ENCODE measurements at regions not wholly inside any gene's neighbourhood (a gene's known extent, or its start where the extent isn't known, plus 50 kb on each side); places are given as distances from the start of the nearest gene placed in this dataset.
"Not testable (repeated sequence)": the region's sequence is repeated elsewhere in the genome, so short reads cannot be mapped to it uniquely, and the experiment has no call there.

GRCh38 chr20:29411458-29411820, 1846.0 kb upstream of the DEFB115 start:
- intact Hi-C loops (cut with micrococcal nuclease), result not testable (repeated sequence)

DNA sequence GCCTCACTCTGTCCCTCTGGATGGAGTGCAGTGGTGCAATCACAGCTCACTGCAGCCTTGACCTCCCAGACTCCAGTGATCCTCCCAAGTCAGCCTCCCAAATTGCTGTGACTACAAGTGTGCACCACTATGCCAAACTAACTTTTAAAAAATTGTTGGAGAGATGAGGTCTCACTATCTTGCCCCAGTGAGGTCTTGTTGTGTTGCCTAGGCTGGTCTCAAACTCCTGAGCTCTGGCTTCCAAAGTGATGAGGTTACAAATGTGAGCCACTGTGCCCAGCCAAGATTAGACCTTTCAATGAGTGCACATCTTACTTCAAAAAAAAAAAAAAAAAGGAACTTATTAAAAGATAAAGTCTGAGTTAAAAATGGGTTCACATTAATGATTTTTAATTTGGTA, 1838.1 kb upstream of the DEFB115 start:
- intact Hi-C loops (cut with micrococcal nuclease), result no loop called here

DNA sequence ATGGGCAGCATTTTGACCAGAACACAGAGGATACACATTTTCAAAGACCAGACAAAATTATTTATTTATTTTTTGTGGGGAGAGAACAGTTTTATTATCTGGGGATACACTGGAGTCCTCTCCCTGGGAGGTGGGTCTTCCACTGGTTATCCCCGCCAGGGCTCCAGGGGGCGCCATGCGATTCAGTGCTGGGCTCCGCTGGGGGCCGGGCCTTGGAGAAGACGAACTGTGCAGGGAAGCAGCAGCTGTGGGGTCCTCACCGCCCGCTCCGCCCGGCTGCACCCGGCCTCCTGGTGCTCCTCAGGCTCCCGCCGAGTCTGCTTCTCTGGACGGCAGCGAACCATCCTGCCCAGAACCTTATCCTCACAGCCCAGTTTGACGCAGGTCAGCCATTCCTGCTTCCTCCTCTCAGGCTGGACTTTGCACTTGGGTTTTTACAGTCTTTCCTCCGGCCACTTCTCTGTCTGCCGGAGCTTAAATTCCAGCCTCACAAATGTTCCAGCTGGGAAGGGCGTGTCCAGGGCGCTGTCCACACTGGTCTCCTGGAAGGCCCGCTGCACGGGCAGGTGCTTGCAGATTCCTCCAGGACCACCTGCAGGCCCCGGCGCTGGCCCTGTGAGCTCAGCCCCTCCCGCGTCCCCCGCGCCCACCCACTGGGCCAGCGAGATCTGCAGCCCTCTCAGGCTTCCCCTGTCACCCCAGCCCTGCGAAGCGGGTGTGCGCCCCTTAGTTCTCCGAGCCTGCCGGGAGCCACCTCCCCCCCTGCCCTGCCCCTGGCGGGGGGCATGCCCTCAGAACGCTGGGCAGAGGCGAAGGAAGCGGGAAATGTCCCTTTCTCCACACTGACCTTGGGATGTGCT, 1830.0 kb upstream of the DEFB115 start:
- intact Hi-C loops (cut with micrococcal nuclease), result no loop called here

DNA sequence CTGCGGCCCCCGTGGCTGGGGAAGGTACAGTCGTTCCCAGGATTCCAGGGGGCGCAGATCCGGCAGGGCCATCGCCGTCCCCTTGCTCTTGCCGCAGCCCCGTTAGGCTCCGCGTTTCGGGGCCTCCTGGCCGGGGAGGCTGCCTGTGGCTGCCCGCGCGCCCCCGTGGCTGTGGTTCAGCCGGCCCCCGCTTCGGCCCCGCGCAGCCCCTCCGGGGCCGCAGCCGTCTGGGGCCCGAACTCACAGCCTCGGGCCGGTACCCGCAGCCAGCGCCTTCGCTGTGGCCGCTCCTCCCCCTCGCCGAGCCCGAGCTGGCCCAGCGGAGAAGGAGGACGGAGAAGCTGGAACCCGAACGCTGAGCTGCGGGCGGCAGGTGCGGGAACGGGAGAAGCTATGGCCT, 1826.9 kb upstream of the DEFB115 start:
- intact Hi-C loops (cut with micrococcal nuclease), result no loop called here

GRCh38 chr20:29440721-29441120, 1816.7 kb upstream of the DEFB115 start:
- intact Hi-C loops (cut with micrococcal nuclease), result not testable (repeated sequence)

DNA sequence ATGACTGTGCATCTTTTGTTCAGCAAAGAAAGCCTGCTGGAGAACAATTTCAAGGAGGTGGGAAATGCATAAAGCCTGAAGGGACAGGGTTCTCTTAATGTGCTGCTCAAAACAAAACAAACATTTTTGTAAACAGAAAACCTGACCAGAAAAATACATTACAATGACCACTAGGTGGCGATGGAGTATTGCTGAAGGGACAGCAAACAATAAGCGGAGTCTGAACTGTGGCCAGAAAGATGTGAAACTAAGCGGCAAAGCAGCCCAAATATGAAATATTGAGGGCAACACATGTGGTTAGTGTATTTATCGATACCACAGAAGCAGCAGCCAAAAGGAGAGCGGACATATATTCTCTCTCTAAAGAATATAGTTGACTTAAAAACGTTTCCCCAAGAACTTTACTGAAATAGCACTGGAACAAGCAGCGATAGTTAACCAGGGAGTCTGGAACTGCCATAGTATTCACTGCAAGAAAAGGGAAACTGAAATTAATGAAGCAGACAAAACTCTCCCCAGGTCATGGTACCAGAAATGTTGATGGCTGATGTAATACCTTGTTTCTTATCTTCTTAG, 1814.2 kb upstream of the DEFB115 start:
- intact Hi-C loops (cut with micrococcal nuclease), result loop anchor here (2.0 kb wide), 1 partner anchor 76 kb away; no protein-coding TSS in a partner anchor

DNA sequence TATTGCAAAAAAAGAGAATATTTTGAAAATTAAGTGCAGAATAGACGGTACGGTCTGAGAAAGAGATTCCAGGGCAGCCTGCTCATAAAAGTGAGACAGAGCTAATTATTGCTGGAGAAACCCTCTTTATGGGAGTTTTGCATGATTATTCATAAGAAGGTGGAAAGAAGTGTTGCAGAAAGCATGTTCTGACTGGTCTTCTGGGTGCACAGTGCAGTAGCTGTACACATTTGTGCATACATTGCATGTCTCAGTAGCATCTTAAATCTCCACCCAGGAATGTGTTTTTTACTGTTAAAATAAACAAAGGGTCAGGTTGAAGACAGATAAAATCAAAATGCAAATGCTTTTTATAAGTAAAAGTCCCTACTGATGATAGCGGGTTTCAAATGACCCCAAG, 1813.6 kb upstream of the DEFB115 start:
- intact Hi-C loops (cut with micrococcal nuclease), result loop anchor here (2.0 kb wide), 1 partner anchor 75 kb away; no protein-coding TSS in a partner anchor

DNA sequence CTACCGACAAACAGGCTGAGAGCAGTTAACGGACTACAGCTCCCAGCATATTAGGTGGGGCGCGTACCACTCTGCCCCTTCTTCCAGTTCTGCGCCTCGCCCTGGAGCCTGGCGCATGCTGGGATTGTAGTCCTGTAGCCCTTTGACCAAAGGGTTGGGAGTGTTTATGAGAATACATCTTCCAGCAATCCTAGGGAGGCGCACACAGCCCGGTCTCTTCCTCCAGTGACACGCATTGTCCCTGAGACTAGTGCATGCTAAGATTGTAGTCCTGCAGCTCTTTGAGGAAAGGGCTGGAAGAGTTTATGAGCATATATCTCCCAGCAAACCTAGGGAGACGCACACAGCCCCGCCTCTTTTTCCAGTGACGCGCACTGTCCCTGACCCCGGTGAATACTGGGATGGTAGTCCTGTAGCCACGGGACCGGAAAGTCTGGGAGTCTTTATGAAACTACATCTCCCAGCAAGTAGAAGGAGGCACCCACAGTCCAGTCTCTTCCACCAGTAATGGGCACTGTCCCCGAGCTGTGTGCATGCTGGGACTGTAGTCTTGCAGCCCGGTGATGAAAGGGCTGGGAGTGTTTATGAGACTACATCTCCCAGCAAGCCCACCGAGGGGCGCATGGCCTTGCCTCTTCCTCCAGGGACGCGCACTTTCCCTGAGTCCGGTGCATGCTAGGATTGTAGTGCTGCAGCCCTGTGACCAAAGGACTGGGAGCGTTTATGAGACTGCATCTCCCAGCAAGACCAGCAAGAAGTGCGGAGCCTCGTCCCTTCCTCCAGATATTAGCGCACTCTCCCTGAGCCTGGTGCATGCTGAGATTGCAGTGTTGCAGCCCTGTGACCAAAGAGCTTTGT, 1812.2 kb upstream of the DEFB115 start:
- intact Hi-C loops (cut with micrococcal nuclease), result not testable (repeated sequence)

DNA sequence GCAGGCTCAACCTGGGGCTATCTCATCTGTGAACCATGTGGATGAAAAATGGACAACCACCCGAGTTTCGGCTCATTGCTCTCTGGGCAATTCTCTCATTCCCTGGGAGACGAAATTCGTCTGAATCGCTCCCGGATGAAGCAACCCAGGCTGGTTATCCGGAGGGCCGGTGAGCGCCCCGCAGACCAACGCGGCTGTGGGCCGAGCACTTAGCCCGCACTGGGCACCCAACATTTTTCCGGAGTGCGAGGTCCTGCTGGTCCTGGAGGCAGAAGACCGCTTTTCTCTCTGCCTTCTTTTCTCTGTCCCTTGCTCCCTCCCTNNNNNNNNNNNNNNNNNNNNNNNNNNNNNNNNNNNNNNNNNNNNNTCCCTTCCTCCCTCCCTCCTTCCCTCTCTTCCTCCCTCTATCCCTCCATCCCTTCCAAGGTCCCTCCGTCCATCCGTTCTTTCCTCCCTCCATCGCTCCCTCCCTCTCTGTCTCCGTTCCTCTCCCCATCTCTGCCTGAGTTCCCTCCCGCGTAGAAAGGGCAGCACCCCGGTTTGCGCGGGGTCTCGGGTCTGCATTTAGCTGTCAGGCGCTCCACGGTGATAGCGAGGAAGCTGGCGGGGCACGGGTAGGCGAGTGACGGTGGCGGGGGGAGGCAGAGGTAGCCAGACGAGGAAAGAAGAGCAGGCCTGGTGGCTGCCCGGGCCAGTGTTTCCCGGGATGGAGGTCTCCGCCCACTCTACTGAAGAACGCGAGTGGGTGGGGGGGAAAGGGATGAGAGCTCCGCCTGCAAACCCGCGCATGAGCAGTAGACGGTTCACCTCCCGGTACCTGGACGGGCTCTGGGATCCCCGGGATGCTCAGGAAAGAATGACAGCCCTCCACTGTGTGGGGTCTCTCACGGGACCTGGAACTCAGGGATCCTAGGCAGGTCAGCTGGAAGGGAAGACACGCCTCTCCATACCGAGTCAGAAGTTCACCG, 1809.7 kb upstream of the DEFB115 start:
- intact Hi-C loops (cut with micrococcal nuclease), result not testable (repeated sequence)

- intact Hi-C loops (cut with micrococcal nuclease), result no loop called here
Measured at GRCh38 chr20:29448806-29449470, 1808.5 kb upstream of the DEFB115 start.

DNA sequence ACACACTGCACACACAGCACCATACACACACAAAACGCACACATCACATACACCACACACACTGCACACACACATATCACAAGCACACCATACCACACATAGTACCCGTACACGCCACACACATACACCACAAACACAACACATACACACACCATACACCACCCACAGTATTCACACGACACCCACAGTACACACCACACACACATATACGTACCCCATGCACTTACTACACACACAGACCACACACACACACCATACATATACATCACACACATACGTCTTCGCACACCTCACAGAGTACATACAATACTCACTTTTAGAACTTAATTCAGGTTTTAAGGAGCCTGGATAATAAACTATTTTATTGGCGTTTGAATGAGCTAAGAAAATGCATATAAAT, 1805.3 kb upstream of the DEFB115 start:
- intact Hi-C loops (cut with micrococcal nuclease), result no loop called here

DNA sequence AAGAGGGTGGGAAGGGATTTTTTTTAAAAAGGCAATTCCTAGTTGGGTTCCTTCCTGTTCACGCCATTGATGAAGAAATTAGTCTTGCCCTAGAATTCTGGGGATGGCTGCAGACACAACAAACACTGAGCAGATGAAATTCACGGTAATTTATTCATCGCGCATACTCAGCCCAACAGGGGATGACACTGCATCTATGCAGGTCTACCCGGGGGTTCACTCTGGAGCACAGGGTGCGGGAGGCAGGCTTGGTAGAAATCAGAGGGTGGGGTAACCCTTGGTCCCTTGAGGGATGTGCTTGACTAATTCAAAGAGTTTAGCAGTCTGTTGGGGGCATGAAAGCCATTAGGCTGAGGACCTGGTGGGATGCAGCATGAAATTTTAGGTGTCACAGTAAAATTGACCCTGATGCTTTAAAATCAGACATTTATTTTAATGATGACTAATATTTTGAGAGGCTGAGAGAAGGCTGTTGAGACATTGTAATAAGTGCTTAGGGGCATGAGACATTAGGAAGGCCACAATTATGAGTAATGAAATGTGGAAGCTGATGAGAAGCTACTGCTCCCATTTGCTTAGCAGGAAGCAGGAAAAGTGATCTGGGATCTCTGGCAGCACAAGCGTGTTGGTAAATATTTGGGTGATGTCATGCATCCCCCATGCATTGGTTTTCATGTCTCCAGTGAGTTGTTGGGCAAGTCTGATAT, 1800.3 kb upstream of the DEFB115 start:
- intact Hi-C loops (cut with micrococcal nuclease), result not testable (repeated sequence)

GRCh38 chr20:29472606-29473005, 1784.9 kb upstream of the DEFB115 start:
- intact Hi-C loops (cut with micrococcal nuclease), result no loop called here

GRCh38 chr20:29492840-29493239, 1764.6 kb upstream of the DEFB115 start:
- intact Hi-C loops (cut with micrococcal nuclease), result not testable (repeated sequence)

DNA sequence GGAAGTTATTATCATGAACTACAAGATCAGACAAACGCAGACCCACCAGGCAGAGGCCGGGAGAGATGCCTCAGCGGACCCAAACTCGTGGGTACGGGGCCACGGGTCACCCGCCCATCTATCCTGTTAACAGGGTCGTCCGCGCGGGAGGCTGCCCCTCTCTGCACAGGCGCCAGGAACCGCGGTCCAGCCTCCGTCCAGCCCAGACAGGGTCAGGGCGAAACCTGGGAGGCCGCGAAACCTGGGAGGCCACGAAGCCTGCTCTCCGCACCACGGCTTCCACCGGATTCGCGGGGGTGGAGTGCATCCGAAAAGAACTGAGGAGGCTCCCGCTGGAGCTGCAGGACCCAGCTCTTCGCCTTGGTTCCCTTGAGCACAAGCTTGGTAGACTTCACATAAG, 1760.7 kb upstream of the DEFB115 start:
- intact Hi-C loops (cut with micrococcal nuclease), result not testable (repeated sequence)

GRCh38 chr20:29497261-29497671, 1760.2 kb upstream of the DEFB115 start:
- intact Hi-C loops (cut with micrococcal nuclease), result no loop called here

GRCh38 chr20:29497684-29498083, 1759.8 kb upstream of the DEFB115 start:
- intact Hi-C loops (cut with micrococcal nuclease), result not testable (repeated sequence)

- intact Hi-C loops (cut with micrococcal nuclease), result not testable (repeated sequence)
Measured at GRCh38 chr20:29500738-29501137, 1756.7 kb upstream of the DEFB115 start.

DNA sequence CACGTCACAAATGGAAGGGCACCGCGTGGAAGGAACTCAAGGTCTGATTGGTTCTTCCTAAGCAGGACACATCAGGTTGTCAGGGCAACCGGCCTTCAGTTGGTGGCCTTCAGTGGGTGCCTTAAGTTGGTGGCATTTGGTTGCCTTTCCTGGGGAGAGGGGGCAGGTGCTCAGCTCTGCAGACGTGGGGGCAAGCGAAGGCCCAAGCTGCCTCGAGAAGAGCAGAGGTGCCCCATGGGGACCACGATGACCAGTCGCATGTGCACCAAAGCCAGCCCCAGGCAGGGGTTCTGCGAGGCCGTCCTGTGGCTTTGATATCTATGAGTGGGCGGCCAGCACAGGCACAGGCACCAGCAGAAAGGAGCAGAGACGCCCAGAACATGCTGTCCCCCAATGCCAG, 1742.8 kb upstream of the DEFB115 start:
- intact Hi-C loops (cut with micrococcal nuclease), result not testable (repeated sequence)

GRCh38 chr20:29516847-29517246, 1740.6 kb upstream of the DEFB115 start:
- intact Hi-C loops (cut with micrococcal nuclease), result not testable (repeated sequence)

All from T-helper 1 cell treated with Interleukin-12 subunit alpha and Interleukin-12 subunit beta and Interleukin-4 antibody, amounts not matched to agents 30 ng/mL and 1 ng/mL, for 36 hours (primary cell).